Testis (tissue), 2 donors: ENCODE measurements at regions not wholly inside any gene's neighbourhood (a gene's known extent, or its start where the extent isn't known, plus 50 kb on each side); places are given as distances from the start of the nearest gene placed in this dataset.

Experiments
- DNase-seq: peaks from one replicate; pipeline ENCODE4 v3.0.0-alpha.2; 2019
- H3K27ac ChIP-seq, 2 donors: fragments of 200-600 bp; sonication (generic); one replicate each; pipeline ENCODE4 v1.5.1; 2019
- H3K27me3 ChIP-seq: fragments of 200-600 bp; sonication (generic); one replicate; pipeline ENCODE4 v1.5.1; 2019
- H3K36me3 ChIP-seq: fragments of 200-600 bp; sonication (generic); one replicate; pipeline ENCODE4 v1.5.1; 2017; ENCODE audit warnings: low read depth; ENCODE audit errors: missing control alignments
- H3K4me1 ChIP-seq: fragments of 200-600 bp; sonication (generic); one replicate; pipeline ENCODE4 v1.5.1; 2019
- H3K4me3 ChIP-seq, 2 donors: fragments of 200-600 bp; sonication (generic); one replicate each; pipeline ENCODE4 v1.5.1; 2017 to 2019
- H3K9me3 ChIP-seq: fragments of 200-600 bp; sonication (generic); one replicate; pipeline ENCODE4 v1.5.1; 2017
- CTCF ChIP-seq, 3 experiments: fragments of 450-650 bp in 2 of 3; fragments of 200-600 bp in 1 of 3; sonication (generic) in 1 of 3; IDR thresholded peaks; one replicate each; pipeline ENCODE4 v1.5.1; 2016 to 2019; ENCODE audit warnings: antibody characterized with exemption in 3 of 3, mild to moderate bottlenecking in 2 of 3, moderate library complexity in 1 of 3
- POLR2A ChIP-seq: fragments of 450-650 bp; IDR thresholded peaks from one replicate; pipeline ENCODE4 v1.6.1; 2017; ENCODE audit warnings: antibody characterized with exemption, mild to moderate bottlenecking, moderate library complexity
- WGBS, 2 donors: methylation state at CpG; one replicate each; pipeline ENCODE4 v1.1.5; 2018; 5-methylcytosine and 5-hydroxymethylcytosine counted together
- intact Hi-C: fragments of 100-400 bp; cut with DNase I; formaldehyde crosslinking; loops from one replicate; pipeline ENCODE4 v1.15.1; 2023; ENCODE audit warnings: low total_unique reads

- no peaks in the 10 kb centered on the region for H3K9me3 ChIP-seq
- no peaks in the 10 kb centered on the region for H3K4me1 ChIP-seq
- DNase-seq: no peak
- intact Hi-C loops: no loop called here
- no peaks in the 10 kb centered on the region for H3K36me3 ChIP-seq
- TF ChIP-seq POLR2A (no peak), CTCF (IDR thresholded peaks at IDR 0.05) (no peak)
- H3K27me3 ChIP-seq: no peaks in the 10 kb centered on the region
- WGBS, 2 donors: 76 to 78% methylated on average over 2 of the region's 2 CpGs
- H3K4me3 ChIP-seq: no peak overlapping the region
- H3K27ac ChIP-seq: no peak overlapping the region
Measured at GRCh38 chr14:43157661-43158060, 1349.4 kb downstream of the FSCB start.

DNA sequence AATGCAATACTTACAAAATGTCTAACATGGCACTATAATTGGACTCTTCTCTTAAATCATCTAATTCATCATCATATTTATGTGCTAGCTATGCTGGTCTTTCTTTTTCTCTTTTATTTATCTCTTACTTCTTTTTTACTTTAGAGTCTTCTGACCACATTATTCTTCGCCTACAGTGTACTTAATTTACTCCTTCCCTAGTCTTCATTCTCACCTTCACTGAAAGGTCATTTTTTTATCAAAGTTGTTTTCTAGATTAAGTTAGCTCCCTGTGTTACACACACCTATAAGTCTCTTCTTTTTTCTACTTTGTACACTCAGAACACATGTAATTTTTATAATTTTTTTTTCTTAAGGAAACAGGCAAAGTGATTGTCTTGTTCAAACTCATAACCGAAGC, 1351.2 kb downstream of the FSCB start:
- Histone ChIP-seq H3K9me3 (no peaks in the 10 kb centered on the region), H3K27ac (no peak overlapping the region), H3K36me3 (no peaks in the 10 kb centered on the region), H3K27me3 (no peaks in the 10 kb centered on the region), H3K4me1 (no peaks in the 10 kb centered on the region), H3K4me3 (no peak overlapping the region)
- no peak for DNase-seq
- intact Hi-C loops: no loop called here
- TF ChIP-seq POLR2A (no peak), CTCF (IDR thresholded peaks at IDR 0.05) (no peak)
- 88% methylated on average over 2 of the region's 2 CpGs for WGBS, 2 donors

GRCh38 chr14:43155258-43155657, 1351.8 kb downstream of the FSCB start:
- H3K27me3 ChIP-seq: no peaks in the 10 kb centered on the region
- H3K9me3 ChIP-seq: no peaks in the 10 kb centered on the region
- TF ChIP-seq POLR2A (no peak), CTCF (IDR thresholded peaks at IDR 0.05) (no peak)
- no peak for DNase-seq
- no peaks in the 10 kb centered on the region for H3K4me1 ChIP-seq
- no peak overlapping the region for H3K4me3 ChIP-seq
- H3K36me3 ChIP-seq: no peaks in the 10 kb centered on the region
- 83 to 94% methylated on average over 1 of the region's 1 CpG for WGBS, 2 donors
- H3K27ac ChIP-seq: no peak overlapping the region
- intact Hi-C loops: no loop called here

DNA sequence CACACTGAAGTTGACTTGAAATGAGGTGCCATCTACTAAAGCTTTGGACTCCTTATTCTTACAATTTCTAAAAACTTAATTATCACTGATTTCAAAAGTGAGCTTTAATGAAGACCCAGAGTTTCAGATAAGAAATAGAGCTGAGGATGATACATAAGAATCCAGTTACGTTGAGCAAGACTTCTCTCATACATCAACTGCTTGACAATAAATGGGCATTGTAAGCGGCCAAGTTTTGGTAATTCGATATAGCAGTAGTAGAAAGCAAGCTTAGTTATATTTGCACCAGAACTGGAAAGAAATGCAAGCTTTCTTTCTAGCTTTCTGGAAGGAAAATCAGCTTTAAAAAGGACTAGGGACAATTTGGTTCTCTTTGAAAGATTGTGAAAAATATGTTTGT, 1359.6 kb downstream of the FSCB start:
- H3K27me3 ChIP-seq: no peaks in the 10 kb centered on the region
- no peaks in the 10 kb centered on the region for H3K36me3 ChIP-seq
- no peaks in the 10 kb centered on the region for H3K9me3 ChIP-seq
- no peak overlapping the region for H3K4me3 ChIP-seq
- no peak for TF ChIP-seq CTCF (IDR thresholded peaks at IDR 0.05)
- TF ChIP-seq POLR2A: no peak
- 61 to 66% methylated on average over 3 of the region's 3 CpGs for WGBS, 2 donors
- H3K27ac ChIP-seq: no peak overlapping the region
- intact Hi-C loops: no loop called here
- no peak for DNase-seq
- no peaks in the 10 kb centered on the region for H3K4me1 ChIP-seq

- Histone ChIP-seq H3K9me3 (no peaks in the 10 kb centered on the region), H3K4me1 (no peaks in the 10 kb centered on the region), H3K27ac (no peak overlapping the region), H3K36me3 (no peaks in the 10 kb centered on the region), H3K4me3 (no peak overlapping the region), H3K27me3 (no peaks in the 10 kb centered on the region)
- intact Hi-C loops: no loop called here
- TF ChIP-seq POLR2A (no peak), CTCF (IDR thresholded peaks at IDR 0.05) (no peak)
- DNase-seq: no peak
- WGBS, 2 donors: 88 to 90% methylated on average over 2 of the region's 2 CpGs
Measured at GRCh38 chr14:43145361-43145760, 1361.7 kb downstream of the FSCB start.
